Calu3 (cell line): ENCODE measurements at regions not wholly inside any gene's neighbourhood (a gene's known extent, or its start where the extent isn't known, plus 50 kb on each side); places are given as distances from the start of the nearest gene placed in this dataset.

Source experiments
- BruUV-seq: library from RNA; stranded (reverse); fragments of 400-500 nt; replicated peaks from 2 replicates; lab custom pipeline; 2021; lab: Mats Ljungman, UMichigan
- CTCF ChIA-PET: fragments of 300-600 bp; sonication (Branson Sonifier 250); formaldehyde crosslinking; loops from one replicate; lab custom pipeline; 2022; ENCODE audit warnings: antibody characterized with exemption; lab: Charles Lee
- DNase-seq: peaks from one replicate; pipeline ENCODE4 v3.0.0; 2022
- H3K27ac Mint-ChIP-seq: one replicate; pipeline ENCODE4 v1.8.0; 2022; ENCODE audit warnings: mixed read lengths; ENCODE audit not compliant: unreplicated experiment
- H3K27me3 Mint-ChIP-seq: one replicate; pipeline ENCODE4 v1.8.0; 2022; ENCODE audit warnings: mixed read lengths; ENCODE audit not compliant: unreplicated experiment
- H3K36me3 Mint-ChIP-seq: one replicate; pipeline ENCODE4 v1.8.0; 2022; ENCODE audit warnings: mild to moderate bottlenecking, moderate library complexity, mixed read lengths; ENCODE audit not compliant: insufficient read depth, unreplicated experiment
- H3K4me1 Mint-ChIP-seq: one replicate; pipeline ENCODE4 v1.8.0; 2022; ENCODE audit warnings: mild to moderate bottlenecking, low read depth, mixed read lengths; ENCODE audit not compliant: unreplicated experiment
- H3K4me3 Mint-ChIP-seq: one replicate; pipeline ENCODE4 v1.8.0; 2022; ENCODE audit warnings: mild to moderate bottlenecking, low read depth, moderate library complexity, mixed read lengths; ENCODE audit not compliant: unreplicated experiment
- H3K9me3 Mint-ChIP-seq: one replicate; pipeline ENCODE4 v1.8.0; 2022; ENCODE audit warnings: low read depth, mixed read lengths; ENCODE audit not compliant: unreplicated experiment
- intact Hi-C: fragments of 100-400 bp; cut with micrococcal nuclease; formaldehyde crosslinking; loops from one replicate; pipeline ENCODE4 v1.10.0; 2022; ENCODE audit not compliant: unreplicated experiment
- TF ChIP-seq, protein P1 (sequence below): fragments of 200-600 bp; IDR thresholded peaks from one replicate; pipeline ENCODE4 v1.8.0; 2022; ENCODE audit warnings: antibody characterized with exemption; ENCODE audit not compliant: unreplicated experiment

DNA sequence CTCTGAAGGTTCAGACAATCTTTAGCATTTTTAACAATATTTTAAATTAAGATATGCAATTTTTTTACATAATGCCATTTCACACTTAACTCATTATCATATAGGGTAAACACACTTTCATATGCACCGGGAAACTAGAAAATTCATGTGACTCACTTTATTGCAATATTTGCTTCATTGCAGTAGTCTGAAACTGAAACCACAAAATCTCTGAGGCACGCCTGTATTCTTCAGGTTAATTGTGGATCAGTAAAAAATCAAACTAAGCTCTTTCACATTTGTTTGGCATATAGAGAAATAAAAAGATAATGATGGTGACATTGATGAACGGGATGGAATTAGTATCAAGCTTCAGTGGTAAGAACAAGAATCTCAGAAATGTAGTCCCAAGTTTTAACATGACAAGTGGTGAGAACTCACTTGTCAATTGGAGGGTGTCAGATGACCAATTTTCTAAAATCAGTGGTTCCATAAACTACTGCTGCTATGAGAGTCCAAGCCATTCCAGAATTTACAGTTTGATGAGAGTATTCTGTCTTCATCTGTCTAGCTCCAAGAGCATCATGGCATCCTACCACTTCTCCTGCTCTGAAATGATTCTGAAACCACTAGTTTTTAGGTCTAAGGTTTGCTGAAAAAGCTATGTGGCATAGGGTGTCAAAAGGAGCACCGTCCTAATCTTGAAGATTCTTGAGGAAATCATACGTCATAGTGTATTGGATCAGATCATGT, 281.0 kb downstream of the PTPRC start:
- H3K36me3 Mint-ChIP-seq: peaks cover 39% of the 10 kb centered on the region
- H3K4me3 Mint-ChIP-seq: peak overlapping the region; percentile 57
- no peak for DNase-seq
- intact Hi-C loops: loop anchor here (2.0 kb wide), 1 partner anchor 13 kb away; no protein-coding TSS in a partner anchor
- TF ChIP-seq, protein P1, sequence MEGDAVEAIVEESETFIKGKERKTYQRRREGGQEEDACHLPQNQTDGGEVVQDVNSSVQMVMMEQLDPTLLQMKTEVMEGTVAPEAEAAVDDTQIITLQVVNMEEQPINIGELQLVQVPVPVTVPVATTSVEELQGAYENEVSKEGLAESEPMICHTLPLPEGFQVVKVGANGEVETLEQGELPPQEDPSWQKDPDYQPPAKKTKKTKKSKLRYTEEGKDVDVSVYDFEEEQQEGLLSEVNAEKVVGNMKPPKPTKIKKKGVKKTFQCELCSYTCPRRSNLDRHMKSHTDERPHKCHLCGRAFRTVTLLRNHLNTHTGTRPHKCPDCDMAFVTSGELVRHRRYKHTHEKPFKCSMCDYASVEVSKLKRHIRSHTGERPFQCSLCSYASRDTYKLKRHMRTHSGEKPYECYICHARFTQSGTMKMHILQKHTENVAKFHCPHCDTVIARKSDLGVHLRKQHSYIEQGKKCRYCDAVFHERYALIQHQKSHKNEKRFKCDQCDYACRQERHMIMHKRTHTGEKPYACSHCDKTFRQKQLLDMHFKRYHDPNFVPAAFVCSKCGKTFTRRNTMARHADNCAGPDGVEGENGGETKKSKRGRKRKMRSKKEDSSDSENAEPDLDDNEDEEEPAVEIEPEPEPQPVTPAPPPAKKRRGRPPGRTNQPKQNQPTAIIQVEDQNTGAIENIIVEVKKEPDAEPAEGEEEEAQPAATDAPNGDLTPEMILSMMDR: no peak
- H3K4me1 Mint-ChIP-seq: peaks cover 53% of the 10 kb centered on the region
- no peaks in the 10 kb centered on the region for H3K9me3 Mint-ChIP-seq
- BruUV-seq: no TSS peak
- peak overlapping the region; percentile 72 for H3K27ac Mint-ChIP-seq
- CTCF ChIA-PET: interaction anchor here (0.7 to 0.9 kb wide), 2 partner anchors 12 to 17 kb away, joined by 4 read pairs; no protein-coding TSS in a partner anchor
- no peaks in the 10 kb centered on the region for H3K27me3 Mint-ChIP-seq

DNA sequence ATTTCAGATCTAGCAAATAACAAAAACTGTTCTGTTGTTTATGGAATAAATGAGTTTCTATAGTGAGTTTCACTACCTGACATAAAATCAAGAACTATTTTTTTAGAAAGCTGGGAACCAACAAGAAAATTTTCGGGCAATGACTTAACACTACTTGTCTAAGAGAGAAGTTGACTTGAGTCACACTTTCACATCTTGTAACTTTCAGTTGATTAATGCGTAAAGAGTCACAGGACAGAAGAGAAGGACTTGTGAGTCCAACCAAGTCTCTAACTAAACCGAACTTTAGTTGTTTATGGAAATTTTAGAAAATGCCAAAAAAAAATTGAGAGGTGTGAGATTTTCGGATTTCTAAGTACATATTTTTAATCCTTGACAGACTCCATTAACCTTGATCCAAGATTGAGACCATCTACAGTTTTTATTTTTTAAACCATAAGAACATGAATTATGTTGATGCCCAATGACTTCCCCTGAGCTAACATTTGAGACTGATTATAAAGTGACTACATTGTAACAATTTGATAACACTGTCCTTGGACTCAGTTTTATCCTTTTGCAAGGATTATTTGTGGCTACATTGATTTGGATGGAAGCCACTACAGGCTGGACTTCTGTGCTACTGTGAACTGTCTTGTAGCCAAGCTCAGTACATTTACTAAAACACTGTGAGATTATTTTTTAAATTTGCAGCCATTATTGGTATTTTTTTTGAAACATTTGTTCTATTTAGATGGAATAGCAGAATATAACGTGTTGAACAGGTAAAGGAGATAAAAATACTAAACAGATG, 284.0 kb downstream of the PTPRC start:
- H3K4me3 Mint-ChIP-seq: no peak overlapping the region
- H3K36me3 Mint-ChIP-seq: peaks cover 49% of the 10 kb centered on the region
- no peaks in the 10 kb centered on the region for H3K9me3 Mint-ChIP-seq
- DNase-seq: no peak
- no peak overlapping the region for H3K27ac Mint-ChIP-seq
- BruUV-seq: no TSS peak
- peaks cover 30% of the 10 kb centered on the region for H3K4me1 Mint-ChIP-seq
- CTCF ChIA-PET: no interaction called here
- intact Hi-C loops: no loop called here
- no peaks in the 10 kb centered on the region for H3K27me3 Mint-ChIP-seq
- TF ChIP-seq, protein P1: no peak

DNA sequence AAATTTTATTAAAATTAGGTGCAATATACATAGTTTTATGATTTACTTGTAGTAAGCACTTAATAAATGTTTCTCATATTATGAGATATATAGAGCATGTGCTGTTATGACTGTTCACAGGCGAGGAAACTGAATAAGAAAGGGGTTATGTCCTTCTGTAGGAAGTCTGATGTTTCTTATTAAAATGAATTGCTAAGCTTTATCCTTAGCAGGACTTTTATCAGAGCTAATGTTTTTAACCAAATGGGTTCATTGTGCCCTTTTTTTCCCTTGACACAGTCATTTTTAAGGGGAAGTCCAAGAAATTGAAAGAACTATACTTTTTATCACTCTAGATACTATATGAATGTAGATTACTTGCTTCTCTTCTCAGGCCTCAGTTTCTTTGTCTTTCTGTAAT, 285.2 kb downstream of the PTPRC start:
- CTCF ChIA-PET: no interaction called here
- H3K27ac Mint-ChIP-seq: no peak overlapping the region
- H3K9me3 Mint-ChIP-seq: no peaks in the 10 kb centered on the region
- intact Hi-C loops: no loop called here
- H3K36me3 Mint-ChIP-seq: peaks cover 38% of the 10 kb centered on the region
- BruUV-seq: no TSS peak
- TF ChIP-seq, protein P1: no peak
- H3K27me3 Mint-ChIP-seq: no peaks in the 10 kb centered on the region
- peaks cover 18% of the 10 kb centered on the region for H3K4me1 Mint-ChIP-seq
- no peak for DNase-seq
- H3K4me3 Mint-ChIP-seq: no peak overlapping the region

DNA sequence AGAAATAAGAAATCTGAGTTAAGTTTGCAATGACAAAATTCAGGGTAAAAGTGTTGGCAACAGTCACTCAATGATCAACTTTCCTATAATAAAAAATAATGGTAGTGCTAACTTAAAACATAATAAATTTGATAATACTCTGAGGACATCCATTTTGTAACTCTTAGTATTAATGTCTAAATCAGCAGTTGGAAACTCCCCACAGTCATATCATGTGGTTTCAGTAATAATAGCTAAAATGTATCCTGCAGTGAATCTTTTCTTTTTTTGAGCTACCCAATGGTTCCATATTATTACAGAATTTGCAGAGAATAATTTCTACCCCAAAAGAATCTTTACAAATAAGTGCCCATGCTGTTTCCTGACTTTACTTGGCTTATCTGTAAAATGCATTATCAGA, 286.7 kb downstream of the PTPRC start:
- H3K36me3 Mint-ChIP-seq: peaks cover 46% of the 10 kb centered on the region
- H3K4me3 Mint-ChIP-seq: no peak overlapping the region
- TF ChIP-seq, protein P1: no peak
- CTCF ChIA-PET: no interaction called here
- intact Hi-C loops: no loop called here
- DNase-seq: no peak
- no peak overlapping the region for H3K27ac Mint-ChIP-seq
- no TSS peak for BruUV-seq
- peaks cover 16% of the 10 kb centered on the region for H3K4me1 Mint-ChIP-seq
- no peaks in the 10 kb centered on the region for H3K9me3 Mint-ChIP-seq
- H3K27me3 Mint-ChIP-seq: no peaks in the 10 kb centered on the region
